HG03139 (cell line): ENCODE measurements at regions not wholly inside any gene's neighbourhood (a gene's known extent, or its start where the extent isn't known, plus 50 kb on each side); places are given as distances from the start of the nearest gene placed in this dataset.
"Not testable (repeated sequence)": the region's sequence is repeated elsewhere in the genome, so short reads cannot be mapped to it uniquely, and the experiment has no call there.

ENCODE experiments used
- ATAC-seq: cut with Tn5 transposase; IDR thresholded peaks from one replicate; pipeline ENCODE4 v1.9.1; 2021; ENCODE audit not compliant: unreplicated experiment

DNA sequence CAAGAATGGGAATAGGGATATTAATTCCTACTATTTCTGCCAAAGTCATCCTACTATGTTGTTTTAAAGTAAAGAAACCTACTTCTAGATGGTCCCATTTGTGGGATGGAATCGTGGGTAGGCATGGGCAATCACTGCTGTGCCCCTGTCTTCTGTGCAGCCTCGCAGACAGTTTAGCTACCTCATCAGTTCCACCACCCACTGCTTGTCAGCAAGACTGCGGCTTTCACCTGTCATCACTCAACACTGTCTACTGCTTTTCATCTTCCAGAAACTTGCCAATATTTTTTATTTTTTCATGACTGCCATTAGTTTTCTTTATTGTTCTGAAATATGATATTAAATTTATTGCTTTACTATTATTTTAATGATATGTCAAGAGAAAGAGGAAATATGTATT lies 368.1 kb upstream of the KYNU start:
- ATAC-seq, result no peak

GRCh38 chr2:142504754-142505153 lies 372.7 kb upstream of the KYNU start:
- ATAC-seq, result no peak

GRCh38 chr2:142502402-142502801 lies 371.6 kb upstream of the LRP1B start:
- no peak for ATAC-seq

DNA sequence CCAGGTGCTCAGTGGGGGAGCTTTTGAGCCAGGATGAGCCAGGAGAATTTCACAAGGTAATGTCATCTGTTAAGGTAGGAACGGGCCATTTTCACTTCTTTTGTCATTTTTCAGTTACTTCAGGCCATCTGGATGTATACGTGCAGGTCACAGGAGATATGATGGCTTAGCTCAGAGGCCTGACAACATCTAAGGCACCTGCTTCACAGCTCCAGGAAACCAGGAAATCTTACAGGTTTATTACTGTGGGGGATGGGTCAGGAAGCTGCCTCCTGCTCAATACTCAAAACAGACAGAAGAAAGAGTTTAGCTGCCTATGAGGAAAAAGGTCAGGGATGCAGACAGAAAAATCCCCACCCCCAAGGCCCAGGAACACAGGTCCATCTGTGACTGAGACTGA lies 364.3 kb upstream of the LRP1B start:
- ATAC-seq, result no peak

GRCh38 chr2:142489631-142490030 lies 358.8 kb upstream of the LRP1B start:
- not testable (repeated sequence) for ATAC-seq

DNA sequence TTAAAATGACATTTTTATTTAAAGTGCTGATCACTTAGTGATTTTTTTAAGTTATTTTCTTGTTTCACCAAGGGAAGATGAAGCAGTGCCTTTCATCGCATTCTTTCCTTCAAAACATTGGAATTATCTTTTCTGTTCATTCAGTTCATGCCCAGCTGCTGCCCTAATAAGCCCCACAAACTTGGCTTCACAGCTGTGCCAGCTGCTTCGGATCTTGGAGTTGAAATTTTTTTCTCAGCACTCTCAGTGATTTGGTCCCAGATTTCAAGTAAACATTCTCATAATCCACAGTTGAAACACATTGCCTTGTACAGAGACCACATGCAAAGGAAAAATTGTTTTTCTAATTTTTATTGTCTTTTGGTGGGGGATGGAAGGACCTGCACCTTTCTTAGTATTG lies 353.3 kb upstream of the LRP1B start:
- ATAC-seq, result no peak

DNA sequence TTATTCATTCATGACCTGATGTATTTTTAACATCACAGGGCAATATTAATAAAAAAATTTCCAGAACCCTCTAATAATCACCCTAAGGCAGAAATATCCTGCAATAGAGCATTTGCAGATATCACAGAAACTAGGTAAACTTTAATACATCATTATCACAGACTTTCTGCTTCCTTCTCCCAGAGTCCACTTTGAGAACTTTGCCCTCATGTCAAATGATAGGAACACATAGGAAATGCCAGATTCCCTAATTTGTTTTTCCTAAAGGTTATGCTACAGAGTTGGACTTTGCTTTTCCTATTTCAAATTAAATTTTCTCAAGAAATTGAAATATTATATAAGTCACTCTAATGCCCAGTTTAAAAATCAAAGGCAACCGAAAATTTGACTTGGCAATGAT lies 352.8 kb upstream of the LRP1B start:
- ATAC-seq, result no peak

GRCh38 chr2:142478206-142478605 lies 347.4 kb upstream of the LRP1B start:
- ATAC-seq, result no peak

DNA sequence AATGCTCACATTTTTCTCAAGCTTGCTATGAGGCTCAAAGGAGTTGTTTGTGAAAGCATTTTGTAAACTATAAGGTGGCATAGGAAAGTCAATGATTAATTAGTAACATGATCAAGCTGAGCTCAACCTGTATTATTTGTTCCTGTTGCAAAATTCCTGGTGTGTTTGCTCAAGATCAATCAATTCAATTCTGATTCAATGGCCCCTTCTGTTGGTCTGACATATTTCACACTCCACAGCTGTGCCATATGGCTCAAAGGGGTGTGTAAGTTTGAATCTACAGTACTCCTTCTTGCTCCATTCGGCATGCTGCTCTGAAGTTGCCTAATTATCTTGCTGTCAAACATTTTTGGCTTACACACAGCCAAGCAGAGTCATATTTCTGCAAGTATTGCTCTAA lies 341.6 kb upstream of the LRP1B start:
- ATAC-seq, result no peak

- ATAC-seq, result no peak
Measured at GRCh38 chr2:142467321-142467720, 336.5 kb upstream of the LRP1B start.

GRCh38 chr2:142463047-142463446 lies 332.2 kb upstream of the LRP1B start:
- ATAC-seq, result no peak

GRCh38 chr2:142462306-142462705 lies 331.5 kb upstream of the LRP1B start:
- no peak for ATAC-seq

DNA sequence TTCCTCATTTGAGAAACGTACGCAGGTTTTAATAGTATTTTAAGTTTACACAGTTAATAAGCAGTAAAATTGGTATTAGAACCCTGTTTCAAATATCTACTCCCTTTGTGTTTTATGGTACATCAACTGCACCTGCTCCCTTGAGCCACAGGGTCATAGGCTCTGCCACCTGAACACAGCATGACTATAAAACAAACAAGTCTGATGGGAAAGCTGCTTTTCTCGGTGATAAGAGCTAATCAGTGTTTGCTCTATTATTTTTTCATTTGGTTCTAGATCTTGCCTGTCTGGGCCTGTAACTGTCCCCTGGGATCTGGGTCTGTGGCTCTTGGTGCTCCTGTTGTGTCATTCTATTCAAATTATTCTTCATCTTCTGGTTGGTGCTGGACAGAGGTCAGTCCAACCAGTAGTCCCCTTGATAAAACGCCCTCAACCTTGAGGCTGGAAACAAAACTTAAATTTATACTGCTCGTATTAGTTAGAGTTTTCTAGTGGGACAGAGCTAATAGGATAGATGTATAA lies 314.8 kb upstream of the LRP1B start:
- no peak for ATAC-seq

- ATAC-seq, result no peak
Measured at GRCh38 chr2:142445023-142445422, 314.2 kb upstream of the LRP1B start.

- ATAC-seq, result no peak
Measured at GRCh38 chr2:142435847-142436246, 305.0 kb upstream of the LRP1B start.

- no peak for ATAC-seq
Measured at GRCh38 chr2:142426064-142426463, 295.2 kb upstream of the LRP1B start.

DNA sequence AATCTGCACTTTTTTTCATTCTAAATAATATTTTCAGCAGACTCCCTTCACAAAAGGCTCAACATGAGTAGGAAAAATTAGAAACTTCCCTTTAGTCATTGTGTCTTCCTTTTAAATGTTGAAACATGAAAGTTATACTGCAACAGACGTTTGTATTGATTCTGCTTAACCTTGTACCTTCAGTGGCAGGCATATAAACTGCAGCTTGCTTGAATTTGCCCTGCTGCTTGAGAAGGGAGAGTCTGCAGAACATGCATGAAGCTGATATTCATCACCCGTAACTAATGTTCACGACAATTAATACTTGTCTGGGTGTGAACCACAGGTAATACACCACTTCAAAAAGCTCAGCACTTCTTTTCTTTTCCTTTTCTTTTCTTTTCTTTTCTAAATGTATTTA lies 294.7 kb upstream of the LRP1B start:
- no peak for ATAC-seq

DNA sequence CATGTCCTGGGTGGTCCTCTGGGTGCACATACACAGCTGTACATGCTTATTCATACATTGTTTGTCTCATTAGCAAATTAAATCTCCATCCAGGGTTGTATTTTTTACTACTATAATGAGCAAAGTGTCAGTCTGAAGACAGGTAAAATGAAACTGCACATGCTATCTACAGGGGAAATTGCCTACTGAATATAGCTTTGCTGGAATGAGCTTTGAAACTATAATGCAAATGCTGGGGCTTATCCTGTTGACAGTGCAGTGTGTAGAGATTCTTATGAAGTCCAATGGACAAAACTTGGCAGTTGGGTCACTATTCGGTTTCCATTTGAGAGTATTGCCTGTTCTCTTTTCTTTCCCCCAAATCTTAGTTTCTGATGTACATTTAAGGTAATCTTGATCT lies 292.8 kb upstream of the LRP1B start:
- no peak for ATAC-seq

- ATAC-seq, result no peak
Measured at GRCh38 chr2:142422769-142423168, 292.0 kb upstream of the LRP1B start.

- ATAC-seq, result no peak
Measured at GRCh38 chr2:142422041-142422440, 291.2 kb upstream of the LRP1B start.

DNA sequence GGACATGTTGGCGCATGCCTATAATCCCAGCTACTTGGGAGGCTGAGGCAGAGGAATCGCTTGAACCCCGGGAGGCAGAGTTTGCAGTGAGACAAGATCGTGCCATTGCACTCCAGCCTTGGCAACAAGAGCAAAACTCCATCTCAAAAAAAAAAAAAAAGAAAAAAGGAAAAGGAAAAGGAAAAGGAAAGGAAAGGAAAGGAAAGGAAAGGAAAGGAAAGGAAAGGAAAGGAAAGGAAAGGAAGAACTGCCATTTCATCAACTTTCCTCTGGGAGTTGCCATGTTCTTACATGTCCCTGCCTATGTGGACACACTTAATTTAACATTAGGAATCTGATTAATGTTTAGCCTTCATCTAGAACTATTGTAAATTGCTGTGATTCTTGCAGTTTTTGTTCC lies 287.9 kb upstream of the LRP1B start:
- not testable (repeated sequence) for ATAC-seq

GRCh38 chr2:142416996-142417395 lies 286.2 kb upstream of the LRP1B start:
- ATAC-seq, result no peak

- ATAC-seq, result no peak
Measured at GRCh38 chr2:142415461-142415860, 284.6 kb upstream of the LRP1B start.

- ATAC-seq, result no peak
Measured at GRCh38 chr2:142398212-142398611, 267.4 kb upstream of the LRP1B start.
